ENCODE measurements at regions not wholly inside any gene's neighbourhood (a gene's known extent, or its start where the extent isn't known, plus 50 kb on each side); places are given as distances from the start of the nearest gene placed in this dataset.

DNA sequence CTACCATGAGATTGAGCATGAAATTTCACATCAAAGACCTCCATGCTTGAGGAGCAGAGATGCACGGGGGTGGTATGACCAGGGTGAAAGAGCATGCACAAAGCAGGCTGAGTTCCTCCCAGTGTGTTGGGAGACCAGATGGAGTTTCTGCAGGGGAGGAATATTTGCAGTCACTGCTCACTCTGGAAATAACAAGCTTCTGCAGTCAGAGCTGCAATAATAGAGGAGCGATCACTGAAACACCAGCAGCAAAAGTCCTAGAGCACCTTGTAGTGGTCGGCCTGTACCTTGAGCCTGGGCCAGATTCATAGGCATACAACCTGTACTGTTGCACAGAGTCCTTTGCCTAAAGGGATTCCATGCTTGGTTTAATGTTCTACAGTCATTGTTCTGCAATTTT lies 184.5 kb upstream of the SP8 start:
- no peak for ATAC-seq
- RAD21 ChIA-PET (ENCODE audit: low non-redundant PET in 1 of 2, low total read pairs in 2 of 2, uncharacterized antibody in 2 of 2, unreplicated experiment in 2 of 2), result no interaction called here
- intact Hi-C loops (cut with micrococcal nuclease), result no loop called here
- Histone ChIP-seq H3K27ac (ENCODE audit: low read depth, low read length) (no peak overlapping the region), H3K9me2 (ENCODE audit: insufficient read depth) (no peaks in the 10 kb centered on the region), H3K9ac (ENCODE audit: low read length) (no peak overlapping the region), H3K36me3 (ENCODE audit: control insufficient read depth in 1 of 2, insufficient read depth in 2 of 2, low read length in 2 of 2) (no peaks in the 10 kb centered on the region), H4K20me1 (ENCODE audit: insufficient read depth) (no peaks in the 10 kb centered on the region), H3K4me3 (replicated peaks in 1 of 2; ENCODE audit: low read depth in 1 of 2, low read length in 2 of 2) (no peak overlapping the region), H3K79me2 (ENCODE audit: insufficient read depth, low read length) (no peaks in the 10 kb centered on the region), H3K4me2 (ENCODE audit: low read length) (no peak overlapping the region), H3K27me3 (ENCODE audit: insufficient read depth, low read length) (no peaks in the 10 kb centered on the region), H3K4me1 (ENCODE audit: control insufficient read depth in 1 of 2, insufficient read depth in 2 of 2, low read length in 2 of 2) (no peaks in the 10 kb centered on the region), H3K9me3 (ENCODE audit: control insufficient read depth in 1 of 2, insufficient read depth in 1 of 2, low read depth in 1 of 2, low read length in 2 of 2) (no peaks in the 10 kb centered on the region), H2AFZ (ENCODE audit: low read depth, low read length, poor library complexity, severe bottlenecking) (no peak overlapping the region)
- no peak for DNase-seq (ENCODE audit: low read depth, low spot score)
- no TSS peak for BruUV-seq (replicated peaks)
- POLR2A ChIA-PET, result no interaction called here
- TF ChIP-seq FOSL1 (IDR thresholded peaks at IDR 0.05; ENCODE audit: low read depth) (no peak), SP1 (IDR thresholded peaks at IDR 0.05; ENCODE audit: low read depth) (no peak), YY1 (IDR thresholded peaks at IDR 0.05; ENCODE audit: extremely low read depth, insufficient replicate concordance, low read depth, low read length) (no peak), CEBPB (IDR thresholded peaks at IDR 0.05; ENCODE audit: low read depth) (no peak), RAD21 (IDR thresholded peaks at IDR 0.05; ENCODE audit: low read depth) (no peak), EGR1 (IDR thresholded peaks at IDR 0.05; ENCODE audit: low read depth) (no peak), ELF1 (IDR thresholded peaks at IDR 0.05; ENCODE audit: borderline replicate concordance, low read depth) (no peak), TCF7L2 (IDR thresholded peaks at IDR 0.05; ENCODE audit: borderline replicate concordance, extremely low read depth, insufficient read depth, insufficient read length) (no peak), SRF (IDR thresholded peaks at IDR 0.05; ENCODE audit: low read depth) (no peak)
- TF ChIP-seq, protein P1, sequence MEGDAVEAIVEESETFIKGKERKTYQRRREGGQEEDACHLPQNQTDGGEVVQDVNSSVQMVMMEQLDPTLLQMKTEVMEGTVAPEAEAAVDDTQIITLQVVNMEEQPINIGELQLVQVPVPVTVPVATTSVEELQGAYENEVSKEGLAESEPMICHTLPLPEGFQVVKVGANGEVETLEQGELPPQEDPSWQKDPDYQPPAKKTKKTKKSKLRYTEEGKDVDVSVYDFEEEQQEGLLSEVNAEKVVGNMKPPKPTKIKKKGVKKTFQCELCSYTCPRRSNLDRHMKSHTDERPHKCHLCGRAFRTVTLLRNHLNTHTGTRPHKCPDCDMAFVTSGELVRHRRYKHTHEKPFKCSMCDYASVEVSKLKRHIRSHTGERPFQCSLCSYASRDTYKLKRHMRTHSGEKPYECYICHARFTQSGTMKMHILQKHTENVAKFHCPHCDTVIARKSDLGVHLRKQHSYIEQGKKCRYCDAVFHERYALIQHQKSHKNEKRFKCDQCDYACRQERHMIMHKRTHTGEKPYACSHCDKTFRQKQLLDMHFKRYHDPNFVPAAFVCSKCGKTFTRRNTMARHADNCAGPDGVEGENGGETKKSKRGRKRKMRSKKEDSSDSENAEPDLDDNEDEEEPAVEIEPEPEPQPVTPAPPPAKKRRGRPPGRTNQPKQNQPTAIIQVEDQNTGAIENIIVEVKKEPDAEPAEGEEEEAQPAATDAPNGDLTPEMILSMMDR (IDR thresholded peaks at IDR 0.05 in 2 of 3, conservative IDR thresholded peaks at IDR 0.05 in 1 of 3; ENCODE audit: borderline replicate concordance in 1 of 3, insufficient read depth in 1 of 3, low read depth in 2 of 3, low read length in 2 of 3), result no peak
- TF ChIP-seq, protein P2, sequence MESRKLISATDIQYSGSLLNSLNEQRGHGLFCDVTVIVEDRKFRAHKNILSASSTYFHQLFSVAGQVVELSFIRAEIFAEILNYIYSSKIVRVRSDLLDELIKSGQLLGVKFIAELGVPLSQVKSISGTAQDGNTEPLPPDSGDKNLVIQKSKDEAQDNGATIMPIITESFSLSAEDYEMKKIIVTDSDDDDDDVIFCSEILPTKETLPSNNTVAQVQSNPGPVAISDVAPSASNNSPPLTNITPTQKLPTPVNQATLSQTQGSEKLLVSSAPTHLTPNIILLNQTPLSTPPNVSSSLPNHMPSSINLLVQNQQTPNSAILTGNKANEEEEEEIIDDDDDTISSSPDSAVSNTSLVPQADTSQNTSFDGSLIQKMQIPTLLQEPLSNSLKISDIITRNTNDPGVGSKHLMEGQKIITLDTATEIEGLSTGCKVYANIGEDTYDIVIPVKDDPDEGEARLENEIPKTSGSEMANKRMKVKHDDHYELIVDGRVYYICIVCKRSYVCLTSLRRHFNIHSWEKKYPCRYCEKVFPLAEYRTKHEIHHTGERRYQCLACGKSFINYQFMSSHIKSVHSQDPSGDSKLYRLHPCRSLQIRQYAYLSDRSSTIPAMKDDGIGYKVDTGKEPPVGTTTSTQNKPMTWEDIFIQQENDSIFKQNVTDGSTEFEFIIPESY (IDR thresholded peaks at IDR 0.05; ENCODE audit: extremely low read depth, insufficient replicate concordance, low read length), result no peak
- TF ChIP-seq, protein P3, sequence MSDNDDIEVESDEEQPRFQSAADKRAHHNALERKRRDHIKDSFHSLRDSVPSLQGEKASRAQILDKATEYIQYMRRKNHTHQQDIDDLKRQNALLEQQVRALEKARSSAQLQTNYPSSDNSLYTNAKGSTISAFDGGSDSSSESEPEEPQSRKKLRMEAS (IDR thresholded peaks at IDR 0.05), result no peak
- CTCF ChIA-PET, result no interaction called here

All from HCT116 (cell line).